ENCODE measurements at regions not wholly inside any gene's neighbourhood (a gene's known extent, or its start where the extent isn't known, plus 50 kb on each side); places are given as distances from the start of the nearest gene placed in this dataset.
"Not testable (repeated sequence)": the region's sequence is repeated elsewhere in the genome, so short reads cannot be mapped to it uniquely, and the experiment has no call there.

DNA sequence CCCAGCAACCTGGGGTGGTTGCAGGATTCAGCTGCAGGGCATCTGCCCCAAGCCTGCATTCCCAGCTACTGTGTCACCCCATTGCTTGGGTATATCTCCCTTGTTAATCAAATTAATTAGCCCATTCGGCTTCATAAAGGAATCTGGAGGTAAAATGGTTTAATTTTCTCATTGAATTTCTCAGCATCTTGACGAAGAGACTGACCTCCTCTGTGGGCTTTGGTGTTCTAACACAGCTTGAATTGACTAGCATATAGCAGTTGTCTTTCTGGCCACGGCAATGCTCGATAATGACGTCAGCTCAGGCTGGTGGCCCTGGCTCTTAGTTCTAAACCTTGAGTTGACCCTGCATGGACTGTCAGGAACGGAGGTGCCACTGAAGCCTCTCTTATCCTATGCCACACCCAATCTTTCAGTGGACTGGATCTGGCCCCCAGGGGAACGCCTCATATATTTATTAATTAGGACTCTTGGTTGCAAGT lies 72.4 kb downstream of the MSX2 start:
- Histone ChIP-seq H3K27ac (no peak overlapping the region), H3K4me3 (no peak overlapping the region), H3K27me3 (peaks cover 0 to 55% of the 10 kb centered on the region in 2 donors), H3K4me1 (no peaks in the 10 kb centered on the region), H3K36me3 (no peaks in the 10 kb centered on the region), H3K9me3 (peaks cover 0 to 6% of the 10 kb centered on the region in 2 donors)
- intact Hi-C loops (cut with DNase I): no loop called here
- DNase-seq: no peak
- TF ChIP-seq, protein P1, sequence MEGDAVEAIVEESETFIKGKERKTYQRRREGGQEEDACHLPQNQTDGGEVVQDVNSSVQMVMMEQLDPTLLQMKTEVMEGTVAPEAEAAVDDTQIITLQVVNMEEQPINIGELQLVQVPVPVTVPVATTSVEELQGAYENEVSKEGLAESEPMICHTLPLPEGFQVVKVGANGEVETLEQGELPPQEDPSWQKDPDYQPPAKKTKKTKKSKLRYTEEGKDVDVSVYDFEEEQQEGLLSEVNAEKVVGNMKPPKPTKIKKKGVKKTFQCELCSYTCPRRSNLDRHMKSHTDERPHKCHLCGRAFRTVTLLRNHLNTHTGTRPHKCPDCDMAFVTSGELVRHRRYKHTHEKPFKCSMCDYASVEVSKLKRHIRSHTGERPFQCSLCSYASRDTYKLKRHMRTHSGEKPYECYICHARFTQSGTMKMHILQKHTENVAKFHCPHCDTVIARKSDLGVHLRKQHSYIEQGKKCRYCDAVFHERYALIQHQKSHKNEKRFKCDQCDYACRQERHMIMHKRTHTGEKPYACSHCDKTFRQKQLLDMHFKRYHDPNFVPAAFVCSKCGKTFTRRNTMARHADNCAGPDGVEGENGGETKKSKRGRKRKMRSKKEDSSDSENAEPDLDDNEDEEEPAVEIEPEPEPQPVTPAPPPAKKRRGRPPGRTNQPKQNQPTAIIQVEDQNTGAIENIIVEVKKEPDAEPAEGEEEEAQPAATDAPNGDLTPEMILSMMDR (IDR thresholded peaks at IDR 0.05): no peak
- ATAC-seq: no peak

DNA sequence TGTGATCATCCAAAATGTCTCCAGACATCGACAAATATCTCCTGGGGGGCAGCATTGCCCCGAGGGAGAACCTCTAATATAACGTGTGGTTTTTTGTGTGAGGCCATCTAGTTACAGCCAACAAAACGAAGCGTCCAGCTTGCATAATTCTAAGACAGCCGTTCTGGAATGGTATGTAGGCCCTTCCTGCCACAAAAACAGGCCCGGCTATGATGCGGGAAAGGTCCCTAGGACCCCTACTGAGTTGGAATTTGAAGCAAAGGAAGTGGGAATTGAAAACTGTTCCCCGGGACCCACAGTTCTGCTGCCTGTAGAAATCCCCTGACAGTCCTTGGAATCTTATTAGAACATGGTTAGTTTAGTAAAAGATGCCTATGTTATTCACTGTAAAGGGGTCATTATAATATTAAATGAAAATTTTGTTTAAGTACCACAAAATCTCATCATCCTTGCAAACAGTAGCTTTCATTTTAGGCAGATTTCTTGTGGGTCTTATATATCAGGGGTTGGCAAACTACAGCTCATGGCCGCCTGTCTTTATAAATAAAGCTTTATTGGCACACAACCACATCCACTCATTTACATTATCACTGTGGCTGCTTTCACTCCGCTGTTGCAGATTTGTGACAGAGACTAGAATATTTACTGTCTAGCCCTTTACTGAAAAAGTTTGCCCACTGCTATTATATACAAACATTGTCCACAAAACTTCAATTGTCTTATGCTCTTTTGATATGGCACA lies 70.7 kb downstream of the MSX2 start:
- peak in 2 of 4 donors; percentile 22 to 42 for DNase-seq
- Histone ChIP-seq H3K4me1 (no peaks in the 10 kb centered on the region), H3K27me3 (peaks cover 0 to 55% of the 10 kb centered on the region in 2 donors), H3K36me3 (no peaks in the 10 kb centered on the region), H3K27ac (no peak overlapping the region), H3K9me3 (no peaks in the 10 kb centered on the region), H3K4me3 (no peak overlapping the region)
- TF ChIP-seq, protein P1 (IDR thresholded peaks at IDR 0.05): no peak
- ATAC-seq: no peak
- intact Hi-C loops (cut with DNase I): loop anchor here in 1 of 2 donors (5.0 kb wide), 1 partner anchor 378 kb away; no protein-coding TSS in a partner anchor

DNA sequence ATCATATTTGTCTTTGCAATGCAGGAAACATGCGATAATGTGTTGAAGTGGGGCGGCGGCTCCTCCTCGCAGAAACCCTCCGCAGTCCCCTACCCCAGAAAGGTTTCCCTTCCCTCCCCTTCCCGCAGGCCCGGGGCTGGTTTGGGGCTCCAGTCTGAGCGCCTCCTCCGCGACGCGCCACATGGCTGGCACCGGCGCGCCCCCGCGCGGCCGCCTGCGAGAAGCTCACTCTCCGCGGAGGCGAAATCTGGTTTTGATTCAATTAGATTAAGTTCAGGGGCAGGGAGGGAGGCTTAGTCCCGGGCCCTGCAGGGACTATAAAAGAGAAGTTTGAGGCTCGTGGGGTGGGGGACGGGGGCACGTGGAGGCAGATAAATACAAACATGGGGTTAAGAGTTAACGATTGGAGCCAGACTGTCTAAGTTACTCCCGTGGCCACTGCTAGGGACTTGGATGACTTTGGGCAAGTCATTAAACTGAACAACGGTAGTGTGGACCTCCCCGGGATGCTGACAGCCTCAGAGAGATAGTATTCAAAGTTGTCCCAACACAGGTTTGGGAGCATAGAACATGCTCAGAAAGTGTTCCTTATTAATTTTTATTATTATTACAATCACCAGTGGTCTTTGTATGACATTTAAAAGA lies 69.4 kb downstream of the MSX2 start:
- intact Hi-C loops (cut with DNase I): loop anchor here in 1 of 2 donors (5.0 kb wide), 1 partner anchor 377 kb away; no protein-coding TSS in a partner anchor
- TF ChIP-seq, protein P1 (IDR thresholded peaks at IDR 0.05): peak; percentile 71 to 78

DNA sequence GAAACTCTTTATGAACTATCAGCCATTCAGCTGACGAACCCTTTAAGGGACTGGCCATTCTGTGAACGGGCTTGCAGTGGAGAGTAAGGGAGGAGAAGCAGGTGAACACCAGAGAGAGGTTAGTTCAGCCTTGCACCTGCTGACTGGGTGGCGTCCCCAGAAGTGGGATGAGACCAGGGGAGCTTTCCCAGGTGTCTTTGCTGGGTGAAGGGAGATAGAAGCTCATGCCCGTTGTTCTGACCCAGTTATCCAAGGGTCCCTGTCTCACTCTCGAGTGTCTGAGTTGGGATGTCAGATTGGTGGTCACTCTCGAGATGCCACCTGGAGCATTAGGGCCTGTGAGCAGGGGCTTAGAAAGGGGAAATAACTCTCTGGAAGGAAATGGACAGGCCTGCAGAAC lies 68.7 kb downstream of the MSX2 start:
- TF ChIP-seq, protein P1 (IDR thresholded peaks at IDR 0.05): no peak
- Histone ChIP-seq H3K27me3 (peaks cover 0 to 47% of the 10 kb centered on the region in 2 donors), H3K4me3 (no peak overlapping the region), H3K4me1 (no peaks in the 10 kb centered on the region), H3K27ac (no peak overlapping the region), H3K9me3 (no peaks in the 10 kb centered on the region), H3K36me3 (no peaks in the 10 kb centered on the region)
- ATAC-seq (no peak), DNase-seq (no peak)
- intact Hi-C loops (cut with DNase I): loop anchor here in 1 of 2 donors (5.0 kb wide), 1 partner anchor 376 kb away; no protein-coding TSS in a partner anchor

More for the DNA sequence above, 69.4 kb downstream of the MSX2 start:
- no peaks in the 10 kb centered on the region for H3K36me3 ChIP-seq
- no peak overlapping the region for H3K4me3 ChIP-seq
- ATAC-seq: peak; percentile 95
- H3K4me1 ChIP-seq: no peaks in the 10 kb centered on the region
- H3K27ac ChIP-seq: no peak overlapping the region
- DNase-seq: peak; percentile 44 to 87 (median 64)
- no peaks in the 10 kb centered on the region for H3K9me3 ChIP-seq
- H3K27me3 ChIP-seq: peaks cover 0 to 53% of the 10 kb centered on the region in 2 donors

DNA sequence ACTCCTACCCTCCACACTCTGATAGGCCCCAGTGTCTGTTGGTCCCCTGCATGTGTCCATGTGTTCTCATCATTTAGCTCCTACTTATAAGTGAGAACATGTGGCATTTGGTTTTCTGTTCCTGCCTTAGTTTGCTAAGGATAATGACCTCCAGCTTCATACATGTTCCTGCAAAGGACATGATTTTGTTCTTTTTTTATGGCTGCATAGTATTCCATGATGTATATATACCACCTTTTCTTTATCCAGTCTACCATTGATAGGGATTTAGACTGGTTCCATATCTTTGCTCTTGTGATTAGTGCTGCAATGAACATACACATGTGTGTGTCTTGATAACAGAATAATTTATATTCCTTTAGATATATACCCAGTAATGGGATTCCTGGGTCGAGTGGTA lies 67.9 kb downstream of the MSX2 start:
- not testable (repeated sequence) for ATAC-seq, H3K9me3 ChIP-seq, H3K27ac ChIP-seq, H3K4me1 ChIP-seq, DNase-seq, H3K36me3 ChIP-seq, H3K4me3 ChIP-seq
- intact Hi-C loops (cut with DNase I): loop anchor here in 1 of 2 donors (5.0 kb wide), 1 partner anchor 375 kb away; no protein-coding TSS in a partner anchor
- peaks cover 0 to 41% of the 10 kb centered on the region in 2 donors for H3K27me3 ChIP-seq
